ENCODE measurements at regions not wholly inside any gene's neighbourhood (a gene's known extent, or its start where the extent isn't known, plus 50 kb on each side); places are given as distances from the start of the nearest gene placed in this dataset.

- ChIA-PET POLR2A (no interaction called here), CTCF (no interaction called here)
- no peak for DNase-seq (ENCODE audit: low read depth, low spot score)
- no peak for TF ChIP-seq CTCF (IDR thresholded peaks at IDR 0.05; ENCODE audit: insufficient read depth, low read length, missing control alignments)
- no peak overlapping the region for H3K4me3 ChIP-seq (ENCODE audit: low read depth, low read length)
Measured at GRCh38 chr4:117328333-117328732, 243.0 kb upstream of the TRAM1L1 start.

GRCh38 chr4:117331817-117332216 is 246.4 kb upstream of the TRAM1L1 start:
- ChIA-PET POLR2A (no interaction called here), CTCF (no interaction called here)
- no peak overlapping the region for H3K4me3 ChIP-seq (ENCODE audit: low read depth, low read length)
- no peak for DNase-seq (ENCODE audit: low read depth, low spot score)
- TF ChIP-seq CTCF (IDR thresholded peaks at IDR 0.05; ENCODE audit: insufficient read depth, low read length, missing control alignments), result no peak

GRCh38 chr4:117334451-117335188 is 249.2 kb upstream of the TRAM1L1 start:
- CTCF ChIA-PET, result no interaction called here

GRCh38 chr4:117357437-117357836 is 272.1 kb upstream of the TRAM1L1 start:
- DNase-seq (ENCODE audit: low read depth, low spot score), result no peak
- no peak overlapping the region for H3K4me3 ChIP-seq (ENCODE audit: low read depth, low read length)
- TF ChIP-seq CTCF (IDR thresholded peaks at IDR 0.05; ENCODE audit: insufficient read depth, low read length, missing control alignments), result no peak
- POLR2A ChIA-PET, result no interaction called here
- CTCF ChIA-PET, result no interaction called here

More at GRCh38 chr4:117334451-117335188, 249.2 kb upstream of the TRAM1L1 start:
- DNase-seq (ENCODE audit: low read depth, low spot score), result no peak
- TF ChIP-seq CTCF (IDR thresholded peaks at IDR 0.05; ENCODE audit: insufficient read depth, low read length, missing control alignments), result no peak
- POLR2A ChIA-PET, result no interaction called here
- H3K4me3 ChIP-seq (ENCODE audit: low read depth, low read length), result no peak overlapping the region

GRCh38 chr4:117357866-117358265 is 272.5 kb upstream of the TRAM1L1 start:
- DNase-seq (ENCODE audit: low read depth, low spot score), result no peak
- no peak overlapping the region for H3K4me3 ChIP-seq (ENCODE audit: low read depth, low read length)
- no peak for TF ChIP-seq CTCF (IDR thresholded peaks at IDR 0.05; ENCODE audit: insufficient read depth, low read length, missing control alignments)
- CTCF ChIA-PET, result no interaction called here
- POLR2A ChIA-PET, result no interaction called here

GRCh38 chr4:117370944-117371668 is 285.7 kb upstream of the TRAM1L1 start:
- no peak for TF ChIP-seq CTCF (IDR thresholded peaks at IDR 0.05; ENCODE audit: insufficient read depth, low read length, missing control alignments)
- ChIA-PET CTCF (no interaction called here), POLR2A (no interaction called here)
- no peak for DNase-seq (ENCODE audit: low read depth, low spot score)
- H3K4me3 ChIP-seq (ENCODE audit: low read depth, low read length), result no peak overlapping the region

Measured in AG04449 (cell line).